GM12878 (cell line): ENCODE measurements at regions not wholly inside any gene's neighbourhood (a gene's known extent, or its start where the extent isn't known, plus 50 kb on each side); places are given as distances from the start of the nearest gene placed in this dataset.

ENCODE experiments used
- ATAC-seq: fragments of 200-7000 bp; cut with Tn5 transposase; 3 replicates; pipeline ENCODE4 v1.9.1; 2020; ENCODE audit warnings: mild to moderate bottlenecking, moderate library complexity
- BruUV-seq: library from RNA; stranded (reverse); fragments of 400-500 nt; replicated peaks from 2 replicates; lab custom pipeline; 2021; lab: Mats Ljungman, UMichigan
- CTCF ChIA-PET: fragments of 300-600 bp; sonication (Branson Sonifier 250); formaldehyde crosslinking; extraction: SDS; loops from one replicate; lab custom pipeline; 2021; ENCODE audit warnings: inconsistent platforms; lab: Yijun Ruan, JAX
- POLR2A ChIA-PET: fragments of 350-600 bp; formaldehyde crosslinking; extraction: SDS; loops from one replicate; lab custom pipeline; 2021; ENCODE audit warnings: inconsistent platforms; lab: Charles Lee
- RAD21 ChIA-PET: fragments of 300-600 bp; sonication (Branson Sonifier 250); formaldehyde crosslinking; loops from one replicate; lab custom pipeline; 2023; ENCODE audit warnings: antibody characterized with exemption; ENCODE audit not compliant: unreplicated experiment; lab: Charles Lee
- SMC1A ChIA-PET: fragments of 300-600 bp; sonication (Branson Sonifier 250); formaldehyde crosslinking; loops from one replicate; lab custom pipeline; 2023; ENCODE audit not compliant: unreplicated experiment, uncharacterized antibody; lab: Charles Lee
- DNase-seq: peaks from one replicate; pipeline ENCODE4 v3.0.0-alpha.2; 2011; ENCODE audit warnings: low read depth, low spot score
- FAIRE-seq: peaks from 3 replicates; lab custom pipeline; 2011; peaks lifted over from hg19 to GRCh38; lab: Jason Lieb, UNC
- H2AFZ ChIP-seq: 2 replicates; pipeline ENCODE4 v1.6.0; 2011; ENCODE audit warnings: low read depth, low read length, control low read depth; ENCODE audit not compliant: control insufficient read depth
- H3K27ac ChIP-seq: 2 replicates; pipeline ENCODE4 v1.5.1; 2011; ENCODE audit warnings: control low read depth; ENCODE audit not compliant: control insufficient read depth, insufficient read depth
- H3K27me3 ChIP-seq, 2 experiments: replicated peaks in 1 of 2; 2 replicates each; pipeline versions ENCODE4 v1.6.0 to v1.6.1; 2011; ENCODE audit warnings: low read length in 1 of 2; ENCODE audit not compliant: control insufficient read depth in 2 of 2, insufficient read depth in 2 of 2
- H3K36me3 ChIP-seq, 2 experiments: 2 replicates each; pipeline ENCODE4 v1.5.1; 2011; ENCODE audit warnings: low read length in 1 of 2; ENCODE audit not compliant: control insufficient read depth in 2 of 2, insufficient read depth in 2 of 2
- H3K4me1 ChIP-seq: 2 replicates; pipeline ENCODE4 v1.6.1; 2011; ENCODE audit warnings: mild to moderate bottlenecking, low read length, moderate library complexity, mixed read lengths; ENCODE audit not compliant: control insufficient read depth, insufficient read depth
- H3K4me2 ChIP-seq: 2 replicates; pipeline ENCODE4 v1.6.0; 2011; ENCODE audit warnings: control low read depth; ENCODE audit not compliant: control insufficient read depth, insufficient read depth
- H3K4me3 ChIP-seq: fragments of 200-600 bp; sonication (generic); 2 replicates; pipeline ENCODE4 v1.5.1; 2016
- H3K79me2 ChIP-seq: 2 replicates; pipeline ENCODE4 v1.6.0; 2011; ENCODE audit warnings: low read length; ENCODE audit not compliant: control insufficient read depth, insufficient read depth
- H3K9ac ChIP-seq: 2 replicates; pipeline ENCODE4 v1.8.0; 2011; ENCODE audit warnings: low read length, control low read depth, mixed read lengths; ENCODE audit not compliant: control insufficient read depth, insufficient read depth
- H3K9me3 ChIP-seq: replicated peaks from 3 replicates; pipeline ENCODE4 v1.5.1; 2011; ENCODE audit warnings: mild to moderate bottlenecking, low read length; ENCODE audit not compliant: control insufficient read depth, insufficient read depth
- H4K20me1 ChIP-seq: 2 replicates; pipeline ENCODE4 v1.6.0; 2011; ENCODE audit not compliant: control insufficient read depth, insufficient read depth
- ASH2L ChIP-seq: fragments of 300-600, 200-600 bp; sonication (generic); IDR thresholded peaks from 2 replicates; pipeline ENCODE4 v1.6.1; 2017; ENCODE audit warnings: low read depth, mild to moderate bottlenecking, borderline replicate concordance
- CREM ChIP-seq: IDR thresholded peaks from 2 replicates; pipeline ENCODE4 v1.6.1; 2014; ENCODE audit warnings: antibody characterized with exemption, low read depth
- FOS ChIP-seq: IDR thresholded peaks from 3 replicates; pipeline ENCODE4 v1.6.1; 2011; ENCODE audit warnings: borderline replicate concordance; ENCODE audit not compliant: insufficient read length; ENCODE audit errors: extremely low read depth
- FOXM1 ChIP-seq: IDR thresholded peaks from 2 replicates; pipeline ENCODE4 v1.6.1; 2012; ENCODE audit warnings: low read depth, mild to moderate bottlenecking, inconsistent platforms, low read length, moderate library complexity
- HCFC1 ChIP-seq: fragments of 150-350 bp; IDR thresholded peaks from 2 replicates; pipeline ENCODE4 v1.6.1; 2014; ENCODE audit warnings: low read length
- IKZF1 ChIP-seq: fragments of 450-650 bp; conservative IDR thresholded peaks from 2 replicates; pipeline ENCODE4 v1.6.1; 2017; ENCODE audit warnings: antibody characterized with exemption, mild to moderate bottlenecking
- MTA2 ChIP-seq: fragments of 450-650 bp; IDR thresholded peaks from 2 replicates; pipeline ENCODE4 v1.6.1; 2016; ENCODE audit warnings: low read depth, mild to moderate bottlenecking, moderate library complexity
- MYB ChIP-seq: fragments of 150-350 bp; IDR thresholded peaks from 2 replicates; pipeline ENCODE4 v1.6.1; 2014; ENCODE audit warnings: mild to moderate bottlenecking, low read depth, low read length, borderline replicate concordance
- NKRF ChIP-seq: fragments of 450-650 bp; conservative IDR thresholded peaks from 2 replicates; pipeline ENCODE4 v1.6.1; 2017; ENCODE audit warnings: mild to moderate bottlenecking, moderate library complexity
- PAX5 ChIP-seq: IDR thresholded peaks from 2 replicates; pipeline ENCODE4 v1.6.1; 2011; ENCODE audit warnings: low read depth, low read length, borderline replicate concordance
- PBX3 ChIP-seq: IDR thresholded peaks from 2 replicates; pipeline ENCODE4 v1.6.1; 2011; ENCODE audit warnings: mild to moderate bottlenecking, low read depth, low read length, moderate library complexity; ENCODE audit not compliant: insufficient replicate concordance
- POLR2AphosphoS2 ChIP-seq: IDR thresholded peaks from 2 replicates; pipeline ENCODE4 v1.6.1; 2011; ENCODE audit warnings: low read depth, mild to moderate bottlenecking, low read length, improper control_type of control experiment, moderate library complexity
- ZBTB11 ChIP-seq: fragments of 450-650 bp; formaldehyde crosslinking; IDR thresholded peaks from 2 replicates; pipeline ENCODE4 v1.5.0; 2022; ENCODE audit warnings: mild to moderate bottlenecking, missing genetic modification characterization
- ZZZ3 ChIP-seq: IDR thresholded peaks from 2 replicates; pipeline ENCODE4 v1.6.1; 2011; ENCODE audit warnings: low read depth; ENCODE audit not compliant: control insufficient read depth, insufficient read length
- WGBS: methylation state at CpG from one replicate; pipeline ENCODE4 v1.1.6; 2016; ENCODE audit warnings: low lambda C conversion rate; ENCODE audit not compliant: insufficient replicate concordance, insufficient coverage; ENCODE audit errors: missing lambda C conversion rate; 5-methylcytosine and 5-hydroxymethylcytosine counted together
- in situ Hi-C: fragments of 300-500 bp; cut with MboI; formaldehyde crosslinking; loops from 9 replicates; pipeline ENCODE4 v1.14.3; 2018; ENCODE audit warnings: mixed read lengths
- intact Hi-C: fragments of 100-400 bp; cut with micrococcal nuclease; formaldehyde crosslinking; loops from one replicate; pipeline ENCODE4 v1.14.2; 2022; ENCODE audit not compliant: unreplicated experiment

- TF ChIP-seq CREM = 0 out of 2 replicates have a peak, but pooled peaks have one; percentile 20
- peak; percentile 46 for TF ChIP-seq IKZF1
These were observed 84.0 kb downstream of the FAM76B start (continued) for GRCh38 chr11:95705485-95706124.

GRCh38 chr11:95704865-95705264 lies 84.7 kb downstream of the FAM76B start:
- Histone ChIP-seq H3K27ac (no peak overlapping the region), H3K4me1 (peaks cover 6% of the 10 kb centered on the region), H3K9me3 (no peaks in the 10 kb centered on the region), H3K36me3 (no peaks in the 10 kb centered on the region), H3K9ac (no peak overlapping the region), H4K20me1 (no peaks in the 10 kb centered on the region), H3K4me3 (no peak overlapping the region), H3K27me3 (no peaks in the 10 kb centered on the region), H3K4me2 (no peak overlapping the region), H3K79me2 (no peaks in the 10 kb centered on the region), H2AFZ (no peak overlapping the region)
- SMC1A ChIA-PET = interaction anchor here (0.6 to 20.2 kb wide), 67 partner anchors 9 to 721 kb away, joined by 3 to 474 read pairs (median 5); partner anchors contain the start of gene SESN3
- in situ Hi-C loops = loop anchor here (5.0 kb wide), 1 partner anchor 553 kb away; no protein-coding TSS in a partner anchor
- no peak for FAIRE-seq
- 55% methylated on average over 3 of the region's 3 CpGs for WGBS
- DNase-seq = no peak
- POLR2A ChIA-PET = interaction anchor here (0.9 to 2.8 kb wide), 10 partner anchors 11 to 553 kb away, joined by 3 to 23 read pairs (median 5); partner anchors contain the start of gene SESN3
- no TSS peak for BruUV-seq
- intact Hi-C loops = loop anchor here (1.0 to 10.0 kb wide), 10 partner anchors 60 to 636 kb away; no protein-coding TSS in a partner anchor
- CTCF ChIA-PET = interaction anchor here (0.6 to 17.7 kb wide), 106 partner anchors 9 to 1077 kb away, joined by 3 to 590 read pairs (median 4); partner anchors contain the start of genes FAM76B and SESN3
- no peak for ATAC-seq
- RAD21 ChIA-PET = interaction anchor here (0.7 to 12.7 kb wide), 68 partner anchors 10 to 721 kb away, joined by 3 to 425 read pairs (median 4); partner anchors contain the start of genes FAM76B and SESN3
- TF ChIP-seq ASH2L (no peak), FOXM1 (no peak), PBX3 (no peak), FOS (no peak), ZBTB11 (CRISPR knock-in tag) (no peak), HCFC1 (no peak), POLR2AphosphoS2 (no peak), MYB (no peak), ZZZ3 (no peak), NKRF (no peak), MTA2 (no peak), PAX5 (no peak)
